ENCODE measurements at regions not wholly inside any gene's neighbourhood (a gene's known extent, or its start where the extent isn't known, plus 50 kb on each side); places are given as distances from the start of the nearest gene placed in this dataset.

- no peak overlapping the region for H3K27ac ChIP-seq (replicated peaks)
- TF ChIP-seq SPI1 (IDR thresholded peaks at IDR 0.05; ENCODE audit: borderline replicate concordance, low read depth): no peak
- no peak for TF ChIP-seq GABPA (IDR thresholded peaks at IDR 0.05; ENCODE audit: low read depth)
- TF ChIP-seq, protein P1, sequence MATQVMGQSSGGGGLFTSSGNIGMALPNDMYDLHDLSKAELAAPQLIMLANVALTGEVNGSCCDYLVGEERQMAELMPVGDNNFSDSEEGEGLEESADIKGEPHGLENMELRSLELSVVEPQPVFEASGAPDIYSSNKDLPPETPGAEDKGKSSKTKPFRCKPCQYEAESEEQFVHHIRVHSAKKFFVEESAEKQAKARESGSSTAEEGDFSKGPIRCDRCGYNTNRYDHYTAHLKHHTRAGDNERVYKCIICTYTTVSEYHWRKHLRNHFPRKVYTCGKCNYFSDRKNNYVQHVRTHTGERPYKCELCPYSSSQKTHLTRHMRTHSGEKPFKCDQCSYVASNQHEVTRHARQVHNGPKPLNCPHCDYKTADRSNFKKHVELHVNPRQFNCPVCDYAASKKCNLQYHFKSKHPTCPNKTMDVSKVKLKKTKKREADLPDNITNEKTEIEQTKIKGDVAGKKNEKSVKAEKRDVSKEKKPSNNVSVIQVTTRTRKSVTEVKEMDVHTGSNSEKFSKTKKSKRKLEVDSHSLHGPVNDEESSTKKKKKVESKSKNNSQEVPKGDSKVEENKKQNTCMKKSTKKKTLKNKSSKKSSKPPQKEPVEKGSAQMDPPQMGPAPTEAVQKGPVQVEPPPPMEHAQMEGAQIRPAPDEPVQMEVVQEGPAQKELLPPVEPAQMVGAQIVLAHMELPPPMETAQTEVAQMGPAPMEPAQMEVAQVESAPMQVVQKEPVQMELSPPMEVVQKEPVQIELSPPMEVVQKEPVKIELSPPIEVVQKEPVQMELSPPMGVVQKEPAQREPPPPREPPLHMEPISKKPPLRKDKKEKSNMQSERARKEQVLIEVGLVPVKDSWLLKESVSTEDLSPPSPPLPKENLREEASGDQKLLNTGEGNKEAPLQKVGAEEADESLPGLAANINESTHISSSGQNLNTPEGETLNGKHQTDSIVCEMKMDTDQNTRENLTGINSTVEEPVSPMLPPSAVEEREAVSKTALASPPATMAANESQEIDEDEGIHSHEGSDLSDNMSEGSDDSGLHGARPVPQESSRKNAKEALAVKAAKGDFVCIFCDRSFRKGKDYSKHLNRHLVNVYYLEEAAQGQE (IDR thresholded peaks at IDR 0.05; ENCODE audit: insufficient replicate concordance, low read depth): no peak
- TF ChIP-seq, protein P2, sequence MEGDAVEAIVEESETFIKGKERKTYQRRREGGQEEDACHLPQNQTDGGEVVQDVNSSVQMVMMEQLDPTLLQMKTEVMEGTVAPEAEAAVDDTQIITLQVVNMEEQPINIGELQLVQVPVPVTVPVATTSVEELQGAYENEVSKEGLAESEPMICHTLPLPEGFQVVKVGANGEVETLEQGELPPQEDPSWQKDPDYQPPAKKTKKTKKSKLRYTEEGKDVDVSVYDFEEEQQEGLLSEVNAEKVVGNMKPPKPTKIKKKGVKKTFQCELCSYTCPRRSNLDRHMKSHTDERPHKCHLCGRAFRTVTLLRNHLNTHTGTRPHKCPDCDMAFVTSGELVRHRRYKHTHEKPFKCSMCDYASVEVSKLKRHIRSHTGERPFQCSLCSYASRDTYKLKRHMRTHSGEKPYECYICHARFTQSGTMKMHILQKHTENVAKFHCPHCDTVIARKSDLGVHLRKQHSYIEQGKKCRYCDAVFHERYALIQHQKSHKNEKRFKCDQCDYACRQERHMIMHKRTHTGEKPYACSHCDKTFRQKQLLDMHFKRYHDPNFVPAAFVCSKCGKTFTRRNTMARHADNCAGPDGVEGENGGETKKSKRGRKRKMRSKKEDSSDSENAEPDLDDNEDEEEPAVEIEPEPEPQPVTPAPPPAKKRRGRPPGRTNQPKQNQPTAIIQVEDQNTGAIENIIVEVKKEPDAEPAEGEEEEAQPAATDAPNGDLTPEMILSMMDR (IDR thresholded peaks at IDR 0.05; ENCODE audit: insufficient read depth, low read length): no peak
- no peak for TF ChIP-seq POLR2AphosphoS5 (IDR thresholded peaks at IDR 0.05; ENCODE audit: low read depth)
- no peaks in the 10 kb centered on the region for H3K27me3 ChIP-seq (ENCODE audit: insufficient read depth, poor library complexity, severe bottlenecking)
- DNase-seq (ENCODE audit: low read depth in 1 of 2, low spot score in 1 of 2): no peak
- no peak overlapping the region for H3K4me3 ChIP-seq (replicated peaks; ENCODE audit: insufficient read depth, low read length)
Measured at GRCh38 chr16:64102654-64103053, 1019.2 kb downstream of the CDH11 start.

DNA sequence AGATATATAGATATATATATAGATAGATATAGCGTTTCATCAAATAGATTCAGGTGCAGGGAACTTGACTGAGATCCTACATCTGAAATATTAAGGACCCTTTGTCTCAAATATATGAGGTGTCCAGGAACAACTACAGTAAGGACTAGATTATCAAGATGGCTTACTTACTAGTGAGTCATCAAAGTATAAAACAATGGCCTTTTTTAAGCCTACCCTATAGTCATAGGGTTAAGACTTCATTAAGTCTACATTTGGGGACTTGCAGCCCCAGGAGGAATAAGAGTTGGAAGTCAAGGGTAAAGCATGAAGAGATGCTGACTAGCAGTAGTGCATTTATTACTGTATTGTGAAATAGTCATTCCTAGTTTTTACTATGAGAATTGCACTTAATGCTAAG lies 1023.4 kb downstream of the CDH11 start:
- Histone ChIP-seq H3K27ac (replicated peaks) (no peak overlapping the region), H3K4me3 (replicated peaks; ENCODE audit: insufficient read depth, low read length) (no peak overlapping the region), H3K27me3 (ENCODE audit: insufficient read depth, poor library complexity, severe bottlenecking) (no peaks in the 10 kb centered on the region)
- no peak for DNase-seq (ENCODE audit: low read depth in 1 of 2, low spot score in 1 of 2)
- TF ChIP-seq, protein P1 (IDR thresholded peaks at IDR 0.05; ENCODE audit: insufficient replicate concordance, low read depth): no peak
- TF ChIP-seq GABPA (IDR thresholded peaks at IDR 0.05; ENCODE audit: low read depth) (no peak), SPI1 (IDR thresholded peaks at IDR 0.05; ENCODE audit: borderline replicate concordance, low read depth) (no peak), POLR2AphosphoS5 (IDR thresholded peaks at IDR 0.05; ENCODE audit: low read depth) (no peak)
- TF ChIP-seq, protein P2 (IDR thresholded peaks at IDR 0.05; ENCODE audit: insufficient read depth, low read length): no peak

GRCh38 chr16:64096689-64097088 lies 1025.2 kb downstream of the CDH11 start:
- H3K27me3 ChIP-seq (ENCODE audit: insufficient read depth, poor library complexity, severe bottlenecking): no peaks in the 10 kb centered on the region
- H3K4me3 ChIP-seq (replicated peaks; ENCODE audit: insufficient read depth, low read length): no peak overlapping the region
- no peak for TF ChIP-seq SPI1 (IDR thresholded peaks at IDR 0.05; ENCODE audit: borderline replicate concordance, low read depth)
- no peak for TF ChIP-seq POLR2AphosphoS5 (IDR thresholded peaks at IDR 0.05; ENCODE audit: low read depth)
- TF ChIP-seq, protein P2 (IDR thresholded peaks at IDR 0.05; ENCODE audit: insufficient read depth, low read length): no peak
- TF ChIP-seq, protein P1 (IDR thresholded peaks at IDR 0.05; ENCODE audit: insufficient replicate concordance, low read depth): no peak
- no peak for TF ChIP-seq GABPA (IDR thresholded peaks at IDR 0.05; ENCODE audit: low read depth)
- no peak for DNase-seq (ENCODE audit: low read depth in 1 of 2, low spot score in 1 of 2)
- H3K27ac ChIP-seq (replicated peaks): no peak overlapping the region

Measured in HL-60 (cell line).